Mucosa of rectum (tissue), 2 donors: ENCODE measurements at regions not wholly inside any gene's neighbourhood (a gene's known extent, or its start where the extent isn't known, plus 50 kb on each side); places are given as distances from the start of the nearest gene placed in this dataset.

Experiments used
- H3K27ac ChIP-seq, 2 donors: one replicate each; pipeline ENCODE4 v1.7.0; 2013; ENCODE audit warnings: inconsistent platforms in 2 of 2, low read depth in 2 of 2, low read length in 2 of 2
- H3K27me3 ChIP-seq, 2 donors: one replicate each; pipeline ENCODE4 v1.7.0; 2013; ENCODE audit warnings: low read length in 2 of 2; ENCODE audit not compliant: control insufficient read depth in 2 of 2, insufficient read depth in 2 of 2
- H3K36me3 ChIP-seq, 2 donors: one replicate each; pipeline ENCODE4 v1.7.0; 2013; ENCODE audit warnings: low read length in 2 of 2; ENCODE audit not compliant: control insufficient read depth in 2 of 2, insufficient read depth in 2 of 2
- H3K4me1 ChIP-seq, 2 donors: one replicate each; pipeline ENCODE4 v1.7.0; 2013; ENCODE audit warnings: low read length in 2 of 2, mild to moderate bottlenecking in 1 of 2; ENCODE audit not compliant: control insufficient read depth in 2 of 2, insufficient read depth in 2 of 2
- H3K4me3 ChIP-seq, 2 donors: one replicate each; pipeline ENCODE4 v1.7.0; 2013; ENCODE audit warnings: low read length in 2 of 2
- H3K9ac ChIP-seq, 2 donors: one replicate each; pipeline ENCODE4 v1.7.0; 2013; ENCODE audit warnings: low read length in 2 of 2, low read depth in 1 of 2, mild to moderate bottlenecking in 1 of 2
- H3K9me3 ChIP-seq, 2 donors: one replicate each; pipeline ENCODE4 v1.7.0; 2013; ENCODE audit warnings: low read length in 2 of 2; ENCODE audit not compliant: control insufficient read depth in 2 of 2
- donor health status: healthy.
- donor health status: Normal muscosa, but diverticular disease.

DNA sequence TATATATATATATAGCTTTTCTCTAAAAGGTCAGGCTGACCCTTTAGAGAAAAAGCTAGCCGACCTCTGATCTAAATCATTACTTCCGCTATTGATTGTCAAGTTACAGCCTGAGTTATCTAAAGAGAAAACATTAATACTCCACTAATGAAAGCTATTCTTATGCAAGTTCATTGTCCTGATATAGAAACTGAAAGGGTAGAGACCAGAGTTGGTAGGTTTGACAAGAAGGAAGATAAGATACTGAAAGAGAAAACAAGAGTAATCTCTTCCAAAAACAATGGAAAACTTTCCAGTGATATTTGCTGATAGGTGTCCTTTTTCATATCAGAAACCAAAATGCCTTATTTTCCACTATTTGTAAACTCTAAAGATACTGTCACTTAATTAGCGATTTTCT is 62.8 kb upstream of the SLC39A10 start:
- Histone ChIP-seq H3K9ac (no peak overlapping the region), H3K27me3 (no peaks in the 10 kb centered on the region), H3K4me1 (peaks cover 0 to under 1% of the 10 kb centered on the region in 2 donors), H3K9me3 (no peaks in the 10 kb centered on the region), H3K4me3 (no peak overlapping the region), H3K36me3 (no peaks in the 10 kb centered on the region), H3K27ac (no peak overlapping the region)

GRCh38 chr2:195592105-195592504 is 64.9 kb upstream of the SLC39A10 start:
- H3K4me3 ChIP-seq = no peak overlapping the region
- no peak overlapping the region for H3K27ac ChIP-seq
- H3K4me1 ChIP-seq = peaks cover 0 to 2% of the 10 kb centered on the region in 2 donors
- no peak overlapping the region for H3K9ac ChIP-seq
- no peaks in the 10 kb centered on the region for H3K27me3 ChIP-seq
- H3K36me3 ChIP-seq = no peaks in the 10 kb centered on the region
- H3K9me3 ChIP-seq = no peaks in the 10 kb centered on the region

GRCh38 chr2:195590861-195591205 is 66.2 kb upstream of the SLC39A10 start:
- H3K4me3 ChIP-seq = no peak overlapping the region
- no peak overlapping the region for H3K27ac ChIP-seq
- H3K27me3 ChIP-seq = no peaks in the 10 kb centered on the region
- H3K4me1 ChIP-seq = peaks cover 0 to 2% of the 10 kb centered on the region in 2 donors
- no peak overlapping the region for H3K9ac ChIP-seq
- H3K9me3 ChIP-seq = no peaks in the 10 kb centered on the region
- H3K36me3 ChIP-seq = no peaks in the 10 kb centered on the region

- H3K4me3 ChIP-seq = no peak overlapping the region
- no peak overlapping the region for H3K9ac ChIP-seq
- no peaks in the 10 kb centered on the region for H3K9me3 ChIP-seq
- H3K36me3 ChIP-seq = no peaks in the 10 kb centered on the region
- peaks cover 0 to 2% of the 10 kb centered on the region in 2 donors for H3K4me1 ChIP-seq
- no peak overlapping the region for H3K27ac ChIP-seq
- H3K27me3 ChIP-seq = no peaks in the 10 kb centered on the region
Measured at GRCh38 chr2:195590199-195590860, 66.7 kb upstream of the SLC39A10 start.

DNA sequence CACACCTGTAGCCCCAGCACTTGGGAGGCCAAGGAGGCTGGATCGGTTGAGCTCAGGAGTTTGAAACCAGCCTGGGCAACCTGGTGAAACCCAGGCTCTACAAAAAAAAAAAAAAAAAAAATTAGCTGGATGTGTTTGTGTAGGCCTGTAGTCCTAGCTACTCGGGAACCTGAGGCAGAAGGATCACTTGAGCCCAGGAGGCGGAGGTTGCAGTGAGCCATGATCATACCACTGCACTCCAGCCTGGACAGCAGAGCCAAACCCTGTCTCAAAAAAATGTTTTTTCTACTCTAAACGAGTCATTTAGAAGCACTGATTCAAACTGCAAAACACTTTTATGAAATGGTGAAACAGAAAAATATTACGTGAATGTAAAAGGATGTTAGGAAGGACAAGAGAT is 69.1 kb upstream of the SLC39A10 start:
- peaks cover 0 to 2% of the 10 kb centered on the region in 2 donors for H3K4me1 ChIP-seq
- H3K27me3 ChIP-seq = no peaks in the 10 kb centered on the region
- no peaks in the 10 kb centered on the region for H3K9me3 ChIP-seq
- H3K27ac ChIP-seq = no peak overlapping the region
- no peak overlapping the region for H3K9ac ChIP-seq
- no peak overlapping the region for H3K4me3 ChIP-seq
- no peaks in the 10 kb centered on the region for H3K36me3 ChIP-seq

DNA sequence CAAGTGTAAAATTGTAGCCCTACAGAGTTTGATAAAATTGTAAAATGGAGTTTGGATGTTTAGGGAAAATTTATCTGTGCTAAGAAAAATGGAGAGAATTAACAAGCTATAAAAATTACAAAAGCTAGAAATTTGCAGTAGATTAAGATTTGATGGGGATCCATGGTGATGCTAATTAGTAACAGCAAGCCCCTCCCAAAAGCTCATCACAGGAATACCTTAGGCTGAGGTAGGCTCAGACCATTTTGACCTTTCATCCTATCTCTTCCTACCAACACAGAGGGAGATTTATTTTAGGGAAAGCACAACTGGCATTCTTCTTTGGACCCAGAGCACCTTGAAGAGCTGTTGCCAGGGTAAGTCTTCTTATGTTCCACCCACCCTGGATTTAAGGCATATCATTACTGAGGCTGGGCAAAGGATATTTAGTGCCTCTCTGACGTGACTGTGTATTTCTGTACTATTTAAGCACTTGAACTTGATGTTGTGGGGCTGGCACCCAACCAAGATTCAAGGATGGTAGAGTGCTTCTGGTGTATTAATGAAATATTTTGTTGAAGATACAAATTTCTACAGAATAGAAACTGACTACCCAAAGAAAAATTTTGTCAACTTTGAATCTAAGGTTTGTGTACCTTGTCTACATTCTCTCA is 70.8 kb upstream of the SLC39A10 start:
- H3K9me3 ChIP-seq = no peaks in the 10 kb centered on the region

GRCh38 chr2:195582188-195582587 is 74.8 kb upstream of the SLC39A10 start:
- no peak overlapping the region for H3K4me3 ChIP-seq
- peaks cover 0 to 2% of the 10 kb centered on the region in 2 donors for H3K4me1 ChIP-seq
- H3K36me3 ChIP-seq = no peaks in the 10 kb centered on the region
- no peaks in the 10 kb centered on the region for H3K27me3 ChIP-seq
- H3K9me3 ChIP-seq = no peaks in the 10 kb centered on the region
- H3K9ac ChIP-seq = no peak overlapping the region
- no peak overlapping the region for H3K27ac ChIP-seq

More for the DNA sequence above, 70.8 kb upstream of the SLC39A10 start:
- H3K9ac ChIP-seq = no peak overlapping the region
- H3K4me3 ChIP-seq = no peak overlapping the region
- H3K27me3 ChIP-seq = no peaks in the 10 kb centered on the region
- no peak overlapping the region for H3K27ac ChIP-seq
- H3K36me3 ChIP-seq = no peaks in the 10 kb centered on the region
- H3K4me1 ChIP-seq = peaks cover 0 to 2% of the 10 kb centered on the region in 2 donors

- Histone ChIP-seq H3K4me3 (no peak overlapping the region), H3K4me1 (peaks cover 0 to 5% of the 10 kb centered on the region in 2 donors), H3K27ac (no peak overlapping the region), H3K36me3 (no peaks in the 10 kb centered on the region), H3K9ac (no peak overlapping the region), H3K9me3 (no peaks in the 10 kb centered on the region), H3K27me3 (no peaks in the 10 kb centered on the region)
Measured at GRCh38 chr2:195579776-195580555, 77.1 kb upstream of the SLC39A10 start.

GRCh38 chr2:195575879-195576401 is 81.1 kb upstream of the SLC39A10 start:
- no peak overlapping the region for H3K27ac ChIP-seq
- no peaks in the 10 kb centered on the region for H3K36me3 ChIP-seq
- H3K9me3 ChIP-seq = no peaks in the 10 kb centered on the region
- H3K4me3 ChIP-seq = no peak overlapping the region
- H3K9ac ChIP-seq = no peak overlapping the region
- peaks cover 0 to 5% of the 10 kb centered on the region in 2 donors for H3K4me1 ChIP-seq
- H3K27me3 ChIP-seq = no peaks in the 10 kb centered on the region

- no peak overlapping the region for H3K27ac ChIP-seq
- H3K4me1 ChIP-seq = peaks cover 0 to 5% of the 10 kb centered on the region in 2 donors
- no peaks in the 10 kb centered on the region for H3K9me3 ChIP-seq
- H3K27me3 ChIP-seq = no peaks in the 10 kb centered on the region
- no peak overlapping the region for H3K4me3 ChIP-seq
- no peak overlapping the region for H3K9ac ChIP-seq
- H3K36me3 ChIP-seq = no peaks in the 10 kb centered on the region
Measured at GRCh38 chr2:195575016-195575415, 82.0 kb upstream of the SLC39A10 start.
